Medulla oblongata (tissue), 1 donor: ENCODE measurements at regions not wholly inside any gene's neighbourhood (a gene's known extent, or its start where the extent isn't known, plus 50 kb on each side); places are given as distances from the start of the nearest gene placed in this dataset.
"Not testable (repeated sequence)": the region's sequence is repeated elsewhere in the genome, so short reads cannot be mapped to it uniquely, and the experiment has no call there.

Source experiments
- DNase-seq: peaks from one replicate; pipeline ENCODE4 v3.0.0-alpha.2; 2015; ENCODE audit errors: extremely low spot score

DNA sequence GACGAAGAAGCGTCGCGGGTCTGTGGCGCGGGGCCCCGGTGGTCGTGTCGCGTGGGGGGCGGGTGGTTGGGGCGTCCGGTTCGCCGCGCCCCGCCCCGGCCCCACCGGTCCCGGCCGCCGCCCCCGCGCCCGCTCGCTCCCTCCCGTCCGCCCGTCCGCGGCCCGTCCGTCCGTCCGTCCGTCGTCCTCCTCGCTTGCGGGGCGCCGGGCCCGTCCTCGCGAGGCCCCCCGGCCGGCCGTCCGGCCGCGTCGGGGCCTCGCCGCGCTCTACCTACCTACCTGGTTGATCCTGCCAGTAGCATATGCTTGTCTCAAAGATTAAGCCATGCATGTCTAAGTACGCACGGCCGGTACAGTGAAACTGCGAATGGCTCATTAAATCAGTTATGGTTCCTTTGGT lies 1533.5 kb upstream of the TPTE start:
- not testable (repeated sequence) for DNase-seq

DNA sequence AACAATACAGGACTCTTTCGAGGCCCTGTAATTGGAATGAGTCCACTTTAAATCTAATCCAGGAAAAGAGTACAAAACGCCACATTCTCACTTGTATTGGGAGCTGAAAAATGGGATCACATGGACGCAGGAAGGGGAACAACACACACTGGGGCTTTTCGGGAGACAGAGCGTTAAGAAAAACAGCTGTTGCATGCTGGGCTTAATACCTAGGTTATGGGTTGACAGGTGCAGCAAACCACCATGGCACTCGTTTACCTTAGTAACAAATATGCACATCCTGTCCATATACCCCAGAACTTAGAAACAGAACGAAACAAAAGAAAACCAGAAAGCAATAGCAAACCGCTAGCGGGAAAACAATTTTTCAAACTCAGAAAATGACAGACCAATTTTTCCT lies 1532.7 kb upstream of the TPTE start:
- peak; percentile 1 for DNase-seq

GRCh38 chr21:8989261-8989711 lies 1532.1 kb upstream of the TPTE start:
- DNase-seq: peak; percentile 5

DNA sequence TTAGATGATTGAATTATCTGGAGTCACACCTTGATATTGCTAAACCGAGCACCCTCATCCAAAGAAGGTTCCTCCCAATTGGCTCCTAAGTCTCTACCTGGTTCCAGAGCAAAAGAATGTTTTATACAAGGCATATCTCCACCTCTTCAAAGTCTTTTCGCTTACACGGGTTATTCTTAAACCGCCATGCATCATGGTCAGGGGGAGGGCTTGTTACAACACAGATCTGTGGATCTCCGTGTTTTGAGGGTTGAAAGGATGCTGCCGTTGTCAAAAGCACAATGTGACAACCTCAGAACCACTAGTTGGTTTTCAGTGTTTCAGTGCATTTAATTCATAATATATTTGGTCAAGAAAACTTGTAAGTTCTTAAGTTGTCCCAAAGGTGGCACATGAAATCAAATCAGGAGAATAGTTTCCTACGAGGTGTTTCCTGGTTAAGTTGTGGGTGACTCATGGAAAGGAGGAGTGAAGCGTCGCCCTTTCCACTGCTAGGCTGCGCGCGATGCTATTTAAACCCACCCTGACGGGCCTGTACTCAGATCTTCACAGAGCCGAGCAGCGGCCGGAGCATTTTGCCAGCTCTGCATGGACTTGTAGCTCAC lies 1531.6 kb upstream of the TPTE start:
- DNase-seq: peak; percentile 7

DNA sequence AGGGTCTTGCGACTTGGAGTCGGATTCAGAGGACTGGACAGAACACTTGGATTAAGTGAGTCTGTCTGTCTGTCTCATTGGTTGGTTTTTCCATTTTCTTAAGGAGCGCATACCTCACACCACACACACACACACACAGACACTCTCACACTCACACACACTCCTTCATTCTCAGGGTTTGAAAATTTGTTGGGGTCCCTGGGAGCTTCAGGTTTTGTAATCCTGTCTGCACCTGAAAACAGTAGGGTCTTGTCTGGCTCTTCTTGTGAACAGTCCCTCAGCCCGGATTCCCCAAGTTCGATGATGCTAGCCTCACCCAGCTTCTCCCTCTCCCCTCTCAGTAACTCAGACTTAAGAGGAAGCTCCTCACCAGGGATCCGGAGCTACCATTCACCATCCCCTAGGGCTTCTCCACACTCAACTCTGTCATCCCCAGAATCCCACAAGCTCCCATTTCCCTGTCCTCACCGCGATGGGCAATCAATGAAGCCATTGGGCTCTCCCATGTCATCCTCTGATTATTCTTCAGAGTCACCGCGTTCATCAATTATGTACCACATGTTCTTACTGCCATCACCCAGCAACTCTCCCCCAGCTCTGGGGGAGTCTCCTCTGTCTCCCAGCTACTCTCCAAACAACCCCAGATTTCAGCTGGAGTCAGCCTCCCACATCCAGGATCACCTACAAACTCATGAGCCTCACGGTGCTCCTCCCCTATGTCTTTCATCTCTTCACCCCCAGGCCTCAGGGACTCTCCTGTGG lies 1530.9 kb upstream of the TPTE start:
- peak; percentile 2 for DNase-seq

- DNase-seq: peak; percentile 4
These were observed 1530.1 kb upstream of the TPTE start for GRCh38 chr21:8991088-8991907.

DNA sequence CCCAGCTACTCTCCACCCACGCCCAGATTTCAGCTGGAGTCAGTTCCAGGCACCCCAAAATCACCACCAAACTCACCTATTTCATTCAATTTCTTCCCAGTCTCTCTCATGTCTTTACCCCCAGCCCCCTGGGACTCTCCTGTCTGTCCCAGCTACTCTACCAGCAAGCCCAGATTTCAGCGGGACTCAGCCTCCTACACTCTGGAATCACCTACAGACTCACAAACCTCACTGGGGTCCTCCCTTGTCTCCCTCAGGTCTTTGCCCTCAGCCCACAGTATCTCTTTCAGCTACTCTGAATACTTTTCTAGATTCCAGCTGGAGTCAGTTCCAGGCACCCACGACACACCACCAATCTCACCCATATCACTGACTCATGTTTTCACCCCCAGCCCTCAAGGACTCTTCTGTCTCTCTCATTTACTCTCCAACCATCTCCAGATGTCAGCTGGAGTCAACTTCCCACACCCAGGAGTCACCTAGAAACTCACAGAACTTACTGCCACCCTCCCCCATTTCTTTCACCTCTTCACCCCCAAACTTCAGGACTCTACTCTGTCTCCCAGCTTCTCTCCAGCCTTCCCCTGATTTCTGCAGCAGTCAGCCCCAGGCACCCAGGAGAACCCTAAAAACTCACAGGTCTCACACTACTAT lies 1529.3 kb upstream of the TPTE start:
- peak; percentile 8 for DNase-seq

DNA sequence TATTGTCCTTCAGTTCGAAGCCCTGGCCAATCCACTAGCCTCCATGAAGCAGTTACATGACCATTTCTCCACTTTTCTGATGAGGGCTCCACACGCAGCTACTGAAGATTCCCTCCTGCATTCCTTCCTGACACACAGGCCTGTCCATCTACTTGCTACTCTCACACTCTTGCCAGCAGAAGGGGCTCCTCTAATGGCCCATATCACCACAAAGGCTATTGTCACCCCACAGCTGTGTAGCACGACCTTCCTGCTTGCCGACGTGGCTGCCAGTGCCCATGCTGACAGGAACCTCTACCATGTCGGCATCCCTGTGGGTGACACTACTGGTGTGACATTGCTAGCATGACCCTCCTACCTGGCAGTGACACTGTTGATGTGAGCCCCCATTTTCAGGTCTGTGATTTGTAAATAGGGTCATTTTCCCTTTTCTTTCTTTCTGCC lies 1528.6 kb upstream of the TPTE start:
- DNase-seq: peak; percentile 18

DNA sequence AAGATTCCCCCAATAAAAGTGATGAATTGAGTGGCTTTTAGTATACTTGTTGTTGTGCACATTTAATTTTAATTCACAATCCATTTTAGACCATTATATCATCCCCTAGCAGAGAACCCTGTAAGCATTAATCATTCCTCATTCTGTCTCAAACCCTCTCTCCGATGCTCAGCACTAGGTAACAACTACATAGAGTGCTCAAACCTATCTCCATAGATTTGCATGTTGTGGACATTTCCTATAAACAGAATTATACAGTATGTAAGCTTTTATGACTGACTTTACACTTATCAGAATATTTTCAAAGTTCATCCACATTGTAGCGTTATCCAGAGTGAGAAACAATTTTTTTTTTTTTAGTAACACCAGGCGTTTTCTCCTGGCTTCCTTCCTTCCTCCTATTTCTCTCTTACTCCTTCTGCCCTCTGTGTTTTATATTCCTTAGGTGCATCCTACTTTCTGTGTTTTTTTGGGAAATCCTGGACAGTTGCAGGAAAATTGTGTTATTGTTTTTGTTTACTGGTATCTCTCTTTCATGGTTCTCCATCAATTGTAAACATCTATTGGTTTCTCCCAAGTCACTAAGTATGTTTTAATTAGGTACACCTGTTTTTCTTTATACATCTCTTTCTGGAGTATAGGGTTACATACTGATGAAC lies 1528.0 kb upstream of the TPTE start:
- DNase-seq: peak; percentile 8

DNA sequence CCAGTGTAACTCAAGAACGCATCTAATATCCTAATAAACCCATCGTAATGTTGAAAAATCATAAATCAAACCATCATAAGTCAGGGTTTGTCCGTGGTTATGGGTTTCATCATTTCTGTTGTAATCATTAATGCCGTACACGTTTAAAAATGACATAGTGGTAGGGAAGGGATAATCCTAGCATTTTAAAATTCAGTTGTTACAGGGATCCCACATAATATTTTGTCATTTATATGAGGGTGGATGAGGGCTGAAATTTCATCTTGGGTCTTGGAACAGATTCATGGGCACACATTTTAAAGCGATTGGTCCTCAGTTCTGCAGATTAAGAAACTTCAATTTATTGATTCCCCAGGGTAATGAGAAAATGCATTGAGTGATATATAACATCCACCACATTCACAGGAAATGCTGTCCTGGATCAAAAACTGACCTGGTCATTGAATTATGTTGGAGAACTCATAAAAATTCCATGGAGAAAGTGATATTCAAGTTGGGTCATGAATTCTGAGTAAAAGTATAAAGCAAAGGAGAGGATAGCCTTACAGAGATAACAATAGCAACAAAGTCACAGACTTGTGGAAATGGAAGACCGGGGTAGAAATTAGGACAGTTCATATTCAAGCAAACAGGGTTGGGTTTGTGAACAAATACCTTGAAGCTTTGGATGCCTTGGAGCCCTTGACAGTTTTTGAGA lies 1527.3 kb upstream of the TPTE start:
- peak; percentile 23 for DNase-seq

- DNase-seq: peak; percentile 18
These were observed 1526.5 kb upstream of the TPTE start for GRCh38 chr21:8994640-8995511.

- DNase-seq: not testable (repeated sequence)
These were observed 1524.9 kb upstream of the TPTE start for GRCh38 chr21:8996487-8996968.

DNA sequence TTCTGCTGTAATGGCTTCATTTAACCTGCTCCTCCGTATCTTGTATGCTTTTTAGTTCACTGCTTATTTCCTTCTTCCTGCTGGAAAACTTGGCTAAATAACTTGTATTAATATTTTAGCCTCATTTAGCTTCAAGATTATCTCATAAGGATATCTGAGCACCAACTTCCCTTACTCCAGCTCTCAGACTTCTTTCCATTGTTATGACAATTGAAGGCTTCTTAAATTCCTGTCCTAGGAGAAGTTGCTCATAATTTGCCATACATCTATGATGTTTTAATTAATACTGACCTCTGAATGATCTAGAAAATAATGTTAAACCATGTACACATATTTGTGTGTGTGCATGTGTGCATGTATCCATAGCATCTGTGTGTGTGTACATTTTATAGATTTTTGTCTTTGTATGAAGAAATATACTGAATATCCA lies 1524.4 kb upstream of the TPTE start:
- DNase-seq: no peak

DNA sequence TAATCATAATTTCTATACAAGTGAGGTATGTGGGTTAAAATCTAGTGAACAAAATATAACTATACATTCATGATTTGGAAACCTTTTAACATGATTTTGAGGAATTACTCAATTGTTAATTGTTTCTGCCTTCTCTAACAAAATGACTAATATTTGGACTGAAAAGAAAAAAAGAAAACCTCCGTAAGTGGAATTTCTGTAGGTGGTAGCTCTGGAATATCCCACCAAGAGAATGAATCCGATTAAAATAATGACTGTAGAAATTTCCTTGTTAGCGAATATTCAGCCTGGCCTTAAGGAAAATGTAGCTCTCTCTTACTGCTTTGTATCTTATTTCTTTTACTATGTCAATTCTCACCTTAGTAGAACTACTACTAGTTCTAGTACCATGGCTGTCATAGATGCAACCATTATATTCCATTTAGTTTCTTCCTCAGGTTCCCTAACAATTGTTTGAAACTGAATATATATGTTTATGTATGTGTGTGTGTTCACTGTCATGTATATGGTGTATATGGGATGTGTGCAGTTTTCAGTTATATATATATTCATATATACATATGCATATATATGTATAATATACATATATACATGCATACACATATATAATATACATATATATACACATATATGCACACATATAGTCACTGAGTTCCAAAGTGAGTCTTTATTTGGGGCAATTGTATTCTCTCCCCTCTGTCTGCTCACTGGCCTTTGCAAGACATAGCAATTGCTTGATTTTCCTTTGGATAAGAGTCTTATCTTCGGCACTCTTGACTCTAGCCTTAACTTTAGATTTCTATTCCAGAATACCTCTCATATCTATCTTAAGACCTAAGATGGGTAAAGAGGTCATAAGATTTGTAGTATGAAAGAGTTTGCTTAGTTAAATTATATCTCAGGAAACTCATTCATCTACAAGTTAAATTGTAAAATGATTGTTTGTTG lies 1523.7 kb upstream of the TPTE start:
- DNase-seq: peak; percentile 1

- DNase-seq: peak; percentile 11
These were observed 1522.9 kb upstream of the TPTE start for GRCh38 chr21:8998480-8998879.

- DNase-seq: peak; percentile 5
These were observed 1522.3 kb upstream of the TPTE start for GRCh38 chr21:8998946-8999681.

GRCh38 chr21:9000132-9000531 lies 1521.3 kb upstream of the TPTE start:
- DNase-seq: not testable (repeated sequence)

DNA sequence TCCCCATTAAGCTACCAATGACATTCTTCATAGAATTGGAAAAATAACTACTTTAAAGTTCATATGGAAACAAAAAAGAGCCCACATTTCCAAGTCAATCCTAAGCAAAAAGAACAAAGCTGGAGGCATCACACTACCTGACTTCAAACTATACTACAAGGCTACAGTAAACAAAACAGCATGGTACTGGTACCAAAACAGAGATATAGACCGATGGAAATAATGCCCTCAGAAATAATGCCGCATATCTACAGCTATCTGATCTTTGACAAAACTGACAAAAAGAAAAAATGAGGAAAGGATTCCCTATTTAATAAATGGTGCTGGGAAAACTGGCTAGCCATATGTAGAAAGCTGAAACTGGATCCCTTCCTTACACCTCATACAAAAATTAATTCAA lies 1520.7 kb upstream of the TPTE start:
- DNase-seq: not testable (repeated sequence)
